Mucosa of rectum (tissue), 2 donors: ENCODE measurements at regions not wholly inside any gene's neighbourhood (a gene's known extent, or its start where the extent isn't known, plus 50 kb on each side); places are given as distances from the start of the nearest gene placed in this dataset.

Experiments used
- H3K27ac ChIP-seq, 2 donors: one replicate each; pipeline ENCODE4 v1.7.0; 2013; ENCODE audit warnings: inconsistent platforms in 2 of 2, low read depth in 2 of 2, low read length in 2 of 2
- H3K27me3 ChIP-seq, 2 donors: one replicate each; pipeline ENCODE4 v1.7.0; 2013; ENCODE audit warnings: low read length in 2 of 2; ENCODE audit not compliant: control insufficient read depth in 2 of 2, insufficient read depth in 2 of 2
- H3K36me3 ChIP-seq, 2 donors: one replicate each; pipeline ENCODE4 v1.7.0; 2013; ENCODE audit warnings: low read length in 2 of 2; ENCODE audit not compliant: control insufficient read depth in 2 of 2, insufficient read depth in 2 of 2
- H3K4me1 ChIP-seq, 2 donors: one replicate each; pipeline ENCODE4 v1.7.0; 2013; ENCODE audit warnings: low read length in 2 of 2, mild to moderate bottlenecking in 1 of 2; ENCODE audit not compliant: control insufficient read depth in 2 of 2, insufficient read depth in 2 of 2
- H3K4me3 ChIP-seq, 2 donors: one replicate each; pipeline ENCODE4 v1.7.0; 2013; ENCODE audit warnings: low read length in 2 of 2
- H3K9ac ChIP-seq, 2 donors: one replicate each; pipeline ENCODE4 v1.7.0; 2013; ENCODE audit warnings: low read length in 2 of 2, low read depth in 1 of 2, mild to moderate bottlenecking in 1 of 2
- H3K9me3 ChIP-seq, 2 donors: one replicate each; pipeline ENCODE4 v1.7.0; 2013; ENCODE audit warnings: low read length in 2 of 2; ENCODE audit not compliant: control insufficient read depth in 2 of 2
- donor health status: healthy.
- donor health status: Normal muscosa, but diverticular disease.

DNA sequence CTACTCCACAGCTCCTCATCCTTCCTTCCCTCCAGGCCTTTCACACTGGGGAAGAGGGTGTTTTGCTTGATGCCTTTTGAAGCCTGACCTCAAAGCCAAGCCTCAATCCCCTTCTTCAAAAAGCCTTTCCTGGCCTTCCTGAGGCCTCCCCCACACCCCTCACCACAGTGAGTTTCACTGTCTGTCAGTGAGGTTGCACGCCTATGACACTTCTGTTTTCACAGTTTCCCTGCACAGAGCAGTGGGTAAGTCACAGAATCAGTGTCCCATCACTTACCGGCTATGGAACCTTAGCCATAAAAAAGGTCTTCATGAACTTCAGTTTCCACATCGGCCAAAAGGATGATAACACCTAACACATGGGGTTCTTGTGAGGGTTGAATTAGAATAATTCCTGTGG lies 371.4 kb downstream of the UQCRFS1 start:
- Histone ChIP-seq H3K9me3 (no peaks in the 10 kb centered on the region), H3K36me3 (no peaks in the 10 kb centered on the region), H3K4me3 (no peak overlapping the region), H3K27ac (no peak overlapping the region), H3K4me1 (no peaks in the 10 kb centered on the region), H3K9ac (no peak overlapping the region), H3K27me3 (no peaks in the 10 kb centered on the region)

DNA sequence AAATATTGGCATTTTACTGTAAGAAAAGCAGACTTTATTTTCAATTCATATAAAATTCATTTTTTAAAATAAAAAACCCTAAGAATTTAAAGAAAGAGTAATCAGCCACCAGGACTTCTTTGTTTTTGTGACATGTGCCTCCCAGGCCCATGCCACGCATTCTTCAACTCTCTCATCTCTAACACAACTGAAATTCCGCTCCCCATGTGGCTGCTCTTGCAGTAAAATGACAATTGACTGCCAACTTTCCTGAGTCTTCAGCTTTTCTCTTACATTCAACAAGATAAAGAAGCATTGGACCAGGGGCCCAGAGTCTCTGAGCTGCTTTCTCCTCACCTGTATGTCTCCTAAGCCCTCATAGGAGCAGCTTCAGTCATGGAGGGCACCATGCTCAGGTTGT lies 372.1 kb downstream of the UQCRFS1 start:
- Histone ChIP-seq H3K9ac (no peak overlapping the region), H3K4me3 (no peak overlapping the region), H3K27me3 (no peaks in the 10 kb centered on the region), H3K36me3 (no peaks in the 10 kb centered on the region), H3K9me3 (no peaks in the 10 kb centered on the region), H3K27ac (no peak overlapping the region), H3K4me1 (no peaks in the 10 kb centered on the region)

DNA sequence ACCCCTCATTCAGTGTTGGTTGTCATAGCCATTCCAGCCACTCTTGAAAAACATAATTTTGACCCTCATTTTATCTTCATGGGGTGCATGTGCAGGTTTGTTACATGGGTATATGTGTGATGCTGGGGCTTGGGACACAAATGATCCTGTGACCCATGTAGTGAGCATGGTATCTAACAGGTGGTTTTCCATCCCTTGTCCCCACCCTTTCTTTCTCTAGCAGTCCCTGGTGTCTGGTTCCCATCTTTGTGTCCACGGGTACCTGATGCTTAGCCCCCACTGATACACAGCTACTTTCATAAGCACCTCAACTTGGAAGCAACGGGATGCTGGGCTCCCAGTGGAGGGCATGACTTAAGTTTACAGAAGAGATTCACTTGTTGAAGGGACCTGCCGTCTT lies 373.5 kb downstream of the UQCRFS1 start:
- H3K36me3 ChIP-seq = no peaks in the 10 kb centered on the region
- H3K9ac ChIP-seq = no peak overlapping the region
- no peak overlapping the region for H3K27ac ChIP-seq
- no peaks in the 10 kb centered on the region for H3K9me3 ChIP-seq
- H3K27me3 ChIP-seq = no peaks in the 10 kb centered on the region
- H3K4me3 ChIP-seq = no peak overlapping the region
- no peaks in the 10 kb centered on the region for H3K4me1 ChIP-seq

DNA sequence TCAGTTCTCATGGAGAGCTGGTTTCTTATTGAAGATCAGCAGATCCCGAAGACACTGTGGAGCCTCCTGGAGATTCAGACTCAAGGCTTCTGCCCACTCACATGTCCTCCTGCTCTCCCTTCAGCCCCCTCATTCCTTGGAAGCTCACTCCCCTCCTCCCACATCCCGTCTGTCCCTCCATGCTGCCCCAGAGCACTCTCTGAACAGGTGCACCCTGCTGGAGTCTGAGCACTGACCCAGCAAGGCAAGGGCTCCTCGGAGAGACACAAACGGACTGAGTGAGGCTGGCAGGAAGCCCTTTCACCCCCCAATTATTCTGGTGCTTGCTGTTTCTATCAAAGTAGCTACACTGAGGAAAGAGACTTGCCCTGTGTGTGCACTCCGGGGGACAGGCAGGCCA lies 374.0 kb downstream of the UQCRFS1 start:
- H3K4me3 ChIP-seq = no peak overlapping the region
- H3K27ac ChIP-seq = no peak overlapping the region

DNA sequence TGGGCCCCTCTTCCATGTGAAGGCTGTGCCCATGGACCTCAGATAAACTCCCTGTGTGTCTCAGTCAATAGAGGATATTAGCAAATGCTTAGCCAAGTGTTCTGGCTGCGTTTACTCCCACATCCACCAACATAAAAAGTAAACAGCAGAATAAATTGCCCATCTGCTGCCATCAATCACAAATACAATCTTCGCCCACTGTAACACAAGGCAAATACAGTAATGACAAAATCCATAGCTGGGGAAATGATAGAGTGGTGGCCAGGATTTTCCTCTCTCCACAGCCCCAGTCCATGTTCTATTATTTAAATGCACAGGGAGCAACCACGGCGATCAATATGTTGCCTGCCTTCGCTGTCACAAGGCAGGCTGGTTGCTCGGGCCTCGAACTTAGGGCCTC lies 376.5 kb downstream of the UQCRFS1 start:
- Histone ChIP-seq H3K9ac (no peak overlapping the region), H3K36me3 (no peaks in the 10 kb centered on the region), H3K4me1 (no peaks in the 10 kb centered on the region), H3K27me3 (no peaks in the 10 kb centered on the region), H3K4me3 (no peak overlapping the region), H3K27ac (no peak overlapping the region), H3K9me3 (no peaks in the 10 kb centered on the region)

More for the DNA sequence above, 374.0 kb downstream of the UQCRFS1 start:
- Histone ChIP-seq H3K27me3 (no peaks in the 10 kb centered on the region), H3K9me3 (no peaks in the 10 kb centered on the region), H3K9ac (no peak overlapping the region), H3K36me3 (no peaks in the 10 kb centered on the region), H3K4me1 (no peaks in the 10 kb centered on the region)

DNA sequence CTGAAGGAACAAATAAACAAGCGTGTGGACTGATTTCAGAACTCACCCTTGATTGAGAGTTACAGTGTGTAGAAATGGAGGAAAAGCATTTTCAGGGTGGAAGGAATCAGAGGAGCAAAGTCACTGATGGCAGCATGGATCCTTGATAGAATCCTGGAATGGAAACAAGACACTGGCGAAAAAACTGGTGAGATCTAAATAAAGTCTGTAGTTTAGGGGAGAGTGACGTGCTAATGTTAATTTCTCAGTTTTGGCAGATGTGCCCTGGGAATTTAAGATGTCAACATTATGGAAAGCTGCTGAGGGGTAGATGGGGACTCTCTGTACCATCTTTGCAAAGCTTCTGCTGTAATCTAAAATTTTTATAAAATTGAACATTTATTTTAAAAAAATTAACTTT lies 378.0 kb downstream of the UQCRFS1 start:
- Histone ChIP-seq H3K9ac (no peak overlapping the region), H3K4me1 (no peaks in the 10 kb centered on the region), H3K36me3 (no peaks in the 10 kb centered on the region), H3K27ac (no peak overlapping the region), H3K9me3 (no peaks in the 10 kb centered on the region), H3K4me3 (no peak overlapping the region), H3K27me3 (no peaks in the 10 kb centered on the region)

DNA sequence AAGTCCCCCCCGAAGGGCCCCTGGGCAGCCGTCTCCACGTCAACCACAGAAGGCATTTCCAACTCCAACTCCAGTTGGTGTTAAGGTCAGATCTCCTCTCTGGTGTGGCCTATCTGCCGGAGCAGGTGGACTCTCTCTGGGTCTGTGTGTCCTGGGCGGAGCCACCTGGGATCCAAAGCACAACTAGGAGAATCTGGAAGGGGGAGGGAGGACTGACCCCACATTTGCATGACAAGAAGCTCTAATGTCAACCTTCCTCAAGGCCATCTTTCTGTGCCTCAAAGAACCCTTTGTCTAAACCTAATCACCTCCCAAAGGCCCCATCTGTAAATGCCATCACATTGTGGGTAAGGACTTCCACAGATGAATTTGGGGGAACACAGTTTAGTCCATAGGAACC lies 381.5 kb downstream of the UQCRFS1 start:
- Histone ChIP-seq H3K4me3 (no peak overlapping the region), H3K9ac (no peak overlapping the region), H3K27ac (no peak overlapping the region), H3K9me3 (no peaks in the 10 kb centered on the region), H3K36me3 (no peaks in the 10 kb centered on the region), H3K27me3 (no peaks in the 10 kb centered on the region), H3K4me1 (no peaks in the 10 kb centered on the region)

DNA sequence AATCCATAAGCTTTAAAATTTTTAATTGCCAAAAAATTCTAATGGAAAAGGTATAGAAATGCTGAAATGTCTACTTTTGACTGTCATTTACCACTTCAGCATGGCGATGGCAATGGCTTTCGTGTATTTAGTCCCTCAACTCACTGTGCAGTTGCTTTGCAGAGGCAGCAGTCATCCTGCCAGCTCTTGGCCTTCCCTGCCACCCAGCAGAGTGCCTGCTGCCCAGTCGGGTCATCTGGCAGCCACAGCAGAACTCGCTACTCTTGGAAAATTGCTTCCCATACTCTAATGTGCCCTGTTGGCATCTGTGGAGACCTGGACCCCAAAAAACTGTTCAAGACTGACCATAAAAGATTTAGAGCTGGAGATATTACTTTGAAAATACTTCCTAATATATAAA lies 383.2 kb downstream of the UQCRFS1 start:
- H3K9ac ChIP-seq = no peak overlapping the region
- H3K9me3 ChIP-seq = no peaks in the 10 kb centered on the region
- no peak overlapping the region for H3K27ac ChIP-seq
- no peaks in the 10 kb centered on the region for H3K36me3 ChIP-seq
- H3K4me1 ChIP-seq = no peaks in the 10 kb centered on the region
- no peak overlapping the region for H3K4me3 ChIP-seq
- H3K27me3 ChIP-seq = no peaks in the 10 kb centered on the region

DNA sequence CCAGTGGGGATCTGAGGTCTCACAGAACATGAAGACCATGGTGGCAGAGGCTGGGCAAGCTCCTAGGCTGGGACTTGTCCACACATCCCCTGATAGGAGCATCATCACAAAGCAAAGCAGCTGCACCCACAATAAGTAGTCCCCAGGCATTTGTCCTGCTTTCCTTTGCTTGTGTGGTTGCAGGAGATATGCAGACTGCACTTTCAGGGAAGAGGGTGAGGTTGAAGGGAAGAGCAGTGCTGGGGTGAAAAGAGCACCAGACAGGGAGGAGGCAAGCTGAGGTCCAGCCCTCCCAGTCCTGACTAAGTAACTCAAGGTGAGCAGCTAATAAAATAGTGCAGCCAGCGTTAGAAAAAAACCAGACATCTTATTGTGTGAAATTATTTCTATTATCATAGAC lies 383.6 kb downstream of the UQCRFS1 start:
- Histone ChIP-seq H3K36me3 (no peaks in the 10 kb centered on the region), H3K27me3 (no peaks in the 10 kb centered on the region), H3K9me3 (no peaks in the 10 kb centered on the region), H3K27ac (no peak overlapping the region), H3K9ac (no peak overlapping the region), H3K4me3 (no peak overlapping the region), H3K4me1 (no peaks in the 10 kb centered on the region)

DNA sequence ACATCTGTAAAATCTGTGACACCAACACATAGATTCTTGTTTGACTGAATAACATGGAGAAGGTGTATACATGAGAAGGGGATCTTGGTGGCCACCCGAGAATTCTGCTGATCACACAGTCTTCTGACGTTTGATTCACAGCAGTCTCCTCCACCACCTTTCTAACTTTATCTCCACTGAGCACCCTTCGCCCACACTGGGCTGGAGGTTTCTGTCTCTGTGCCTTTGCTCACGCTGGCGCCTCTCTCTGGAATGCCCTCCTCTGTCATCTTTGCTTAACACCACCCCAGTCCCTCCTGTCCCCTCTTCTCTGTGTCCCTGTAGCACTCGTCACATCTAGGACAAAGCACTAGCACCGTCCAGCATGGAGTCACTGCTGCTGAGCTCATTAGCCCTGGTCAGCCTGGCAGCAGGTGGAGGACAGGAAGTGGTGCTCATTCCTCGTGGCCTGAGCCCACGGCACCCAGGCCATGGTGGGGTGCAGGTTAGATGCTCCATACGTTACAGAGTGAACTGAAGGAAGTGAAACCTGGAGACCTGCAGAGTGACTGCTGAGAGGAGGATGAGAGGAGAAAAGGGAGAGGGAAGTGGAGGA lies 384.6 kb downstream of the UQCRFS1 start:
- H3K36me3 ChIP-seq = no peaks in the 10 kb centered on the region
- H3K4me3 ChIP-seq = no peak overlapping the region
- H3K4me1 ChIP-seq = no peaks in the 10 kb centered on the region
- no peaks in the 10 kb centered on the region for H3K27me3 ChIP-seq
- H3K9me3 ChIP-seq = no peaks in the 10 kb centered on the region
- no peak overlapping the region for H3K9ac ChIP-seq
- H3K27ac ChIP-seq = no peak overlapping the region

DNA sequence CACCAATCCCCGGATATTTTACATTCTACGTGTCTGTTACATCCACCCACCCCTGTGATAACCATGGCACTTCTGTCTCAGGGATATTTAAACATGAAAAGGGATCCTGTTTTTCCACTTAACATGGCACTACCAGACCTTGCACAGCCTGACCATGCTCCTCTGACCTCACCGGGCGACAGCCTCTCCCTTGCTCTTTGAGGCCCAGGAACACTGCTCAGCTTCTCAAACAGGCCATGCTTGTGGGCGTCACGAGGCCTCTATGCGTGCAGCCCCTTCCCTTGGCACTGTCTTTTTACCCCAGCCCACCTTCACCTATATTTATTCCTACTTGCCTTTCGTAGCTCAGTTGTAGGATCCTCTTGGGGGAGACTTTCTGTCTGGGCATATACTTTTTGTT lies 385.6 kb downstream of the UQCRFS1 start:
- H3K36me3 ChIP-seq = no peaks in the 10 kb centered on the region
- no peak overlapping the region for H3K27ac ChIP-seq
- H3K4me3 ChIP-seq = no peak overlapping the region
- H3K4me1 ChIP-seq = no peaks in the 10 kb centered on the region
- H3K9me3 ChIP-seq = no peaks in the 10 kb centered on the region
- no peak overlapping the region for H3K9ac ChIP-seq
- H3K27me3 ChIP-seq = no peaks in the 10 kb centered on the region
